GM23338 (cell line): ENCODE measurements at regions not wholly inside any gene's neighbourhood (a gene's known extent, or its start where the extent isn't known, plus 50 kb on each side); places are given as distances from the start of the nearest gene placed in this dataset.

ENCODE experiments used
- CREB1 ChIP-seq: fragments of 250-450 bp; sonication (Bioruptor Pico); IDR thresholded peaks from 2 replicates; pipeline ENCODE4 v1.5.0; 2020; ENCODE audit warnings: low read depth, mild to moderate bottlenecking, moderate library complexity
- EZH2 ChIP-seq: fragments of 200-600 bp; sonication (generic); IDR thresholded peaks from one replicate; pipeline ENCODE4 v1.8.0; 2017; ENCODE audit warnings: antibody characterized with exemption, mild to moderate bottlenecking, low read depth; ENCODE audit not compliant: unreplicated experiment
- EZH2phosphoT487 ChIP-seq: fragments of 200-600 bp; sonication (generic); IDR thresholded peaks from one replicate; pipeline ENCODE4 v1.8.1; 2018; ENCODE audit warnings: antibody characterized with exemption; ENCODE audit not compliant: unreplicated experiment
- NANOG ChIP-seq: IDR thresholded peaks from 2 replicates; pipeline ENCODE4 v1.6.1; 2016; ENCODE audit warnings: antibody characterized with exemption, borderline replicate concordance
- POLR2AphosphoS5 ChIP-seq: IDR thresholded peaks from 2 replicates; pipeline ENCODE4 v1.6.1; 2016; ENCODE audit warnings: antibody characterized with exemption, low read depth
- STAT1 ChIP-seq: IDR thresholded peaks from one replicate; pipeline ENCODE4 v1.6.1; 2016; ENCODE audit warnings: antibody characterized with exemption; ENCODE audit not compliant: unreplicated experiment
- ZNF114 ChIP-seq: fragments of 250-450 bp; sonication (Bioruptor Pico); IDR thresholded peaks from 2 replicates; pipeline ENCODE4 v1.5.0; 2020; ENCODE audit warnings: mild to moderate bottlenecking, moderate library complexity
- TF ChIP-seq, protein P1 (sequence below), 2 experiments: fragments of 200-600 bp in 1 of 2; sonication (generic) in 1 of 2; conservative IDR thresholded peaks; 2 replicates each; pipeline versions ENCODE4 v1.5.1 to v1.6.1; 2016 to 2017; ENCODE audit warnings: antibody characterized with exemption in 2 of 2, low read depth in 2 of 2, mild to moderate bottlenecking in 2 of 2, moderate library complexity in 1 of 2
- TF ChIP-seq, protein P2 (sequence below): IDR thresholded peaks from one replicate; pipeline ENCODE4 v1.6.1; 2018; ENCODE audit warnings: antibody characterized with exemption; ENCODE audit not compliant: unreplicated experiment
- TF ChIP-seq, protein P3 (sequence below): IDR thresholded peaks from 2 replicates; pipeline ENCODE4 v1.6.1; 2016; ENCODE audit warnings: antibody characterized with exemption

DNA sequence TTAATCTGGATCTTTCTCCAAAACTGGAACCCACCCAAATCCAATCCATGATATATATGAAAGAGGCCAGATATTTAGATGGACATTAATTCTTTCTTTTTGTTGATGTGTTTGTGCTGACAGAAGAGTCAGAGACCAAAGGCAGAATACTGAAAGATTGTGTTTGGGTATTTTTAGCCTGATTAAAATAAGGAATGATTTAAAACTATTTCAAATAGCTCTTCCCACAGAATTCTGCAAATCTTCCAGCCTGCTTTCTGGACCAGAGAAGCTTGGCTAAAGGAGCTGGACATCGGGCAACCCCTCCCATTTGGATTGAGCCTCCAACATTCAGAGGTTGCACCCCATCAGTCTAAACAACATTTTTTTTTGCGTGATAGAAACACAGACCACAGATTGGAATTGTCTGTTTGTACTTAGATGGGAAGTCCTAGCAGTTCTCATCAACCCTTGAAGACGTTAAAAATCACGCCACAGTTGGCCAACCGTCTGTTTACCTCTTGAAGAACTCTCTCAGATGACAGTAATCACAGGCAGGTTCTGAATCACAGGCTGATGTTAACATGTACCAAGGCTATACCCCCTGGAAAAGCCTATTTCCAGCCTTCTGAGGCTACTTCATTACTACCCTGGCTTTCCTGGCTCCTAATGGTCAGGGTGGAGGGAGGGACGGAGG is 155.2 kb upstream of the NRP1 start:
- TF ChIP-seq, protein P1, sequence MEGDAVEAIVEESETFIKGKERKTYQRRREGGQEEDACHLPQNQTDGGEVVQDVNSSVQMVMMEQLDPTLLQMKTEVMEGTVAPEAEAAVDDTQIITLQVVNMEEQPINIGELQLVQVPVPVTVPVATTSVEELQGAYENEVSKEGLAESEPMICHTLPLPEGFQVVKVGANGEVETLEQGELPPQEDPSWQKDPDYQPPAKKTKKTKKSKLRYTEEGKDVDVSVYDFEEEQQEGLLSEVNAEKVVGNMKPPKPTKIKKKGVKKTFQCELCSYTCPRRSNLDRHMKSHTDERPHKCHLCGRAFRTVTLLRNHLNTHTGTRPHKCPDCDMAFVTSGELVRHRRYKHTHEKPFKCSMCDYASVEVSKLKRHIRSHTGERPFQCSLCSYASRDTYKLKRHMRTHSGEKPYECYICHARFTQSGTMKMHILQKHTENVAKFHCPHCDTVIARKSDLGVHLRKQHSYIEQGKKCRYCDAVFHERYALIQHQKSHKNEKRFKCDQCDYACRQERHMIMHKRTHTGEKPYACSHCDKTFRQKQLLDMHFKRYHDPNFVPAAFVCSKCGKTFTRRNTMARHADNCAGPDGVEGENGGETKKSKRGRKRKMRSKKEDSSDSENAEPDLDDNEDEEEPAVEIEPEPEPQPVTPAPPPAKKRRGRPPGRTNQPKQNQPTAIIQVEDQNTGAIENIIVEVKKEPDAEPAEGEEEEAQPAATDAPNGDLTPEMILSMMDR (conservative IDR thresholded peaks at IDR 0.05; ENCODE audit: low read depth in 2 of 2) = no peak
- no peak for TF ChIP-seq POLR2AphosphoS5
- no peak for TF ChIP-seq EZH2
- TF ChIP-seq, protein P2, sequence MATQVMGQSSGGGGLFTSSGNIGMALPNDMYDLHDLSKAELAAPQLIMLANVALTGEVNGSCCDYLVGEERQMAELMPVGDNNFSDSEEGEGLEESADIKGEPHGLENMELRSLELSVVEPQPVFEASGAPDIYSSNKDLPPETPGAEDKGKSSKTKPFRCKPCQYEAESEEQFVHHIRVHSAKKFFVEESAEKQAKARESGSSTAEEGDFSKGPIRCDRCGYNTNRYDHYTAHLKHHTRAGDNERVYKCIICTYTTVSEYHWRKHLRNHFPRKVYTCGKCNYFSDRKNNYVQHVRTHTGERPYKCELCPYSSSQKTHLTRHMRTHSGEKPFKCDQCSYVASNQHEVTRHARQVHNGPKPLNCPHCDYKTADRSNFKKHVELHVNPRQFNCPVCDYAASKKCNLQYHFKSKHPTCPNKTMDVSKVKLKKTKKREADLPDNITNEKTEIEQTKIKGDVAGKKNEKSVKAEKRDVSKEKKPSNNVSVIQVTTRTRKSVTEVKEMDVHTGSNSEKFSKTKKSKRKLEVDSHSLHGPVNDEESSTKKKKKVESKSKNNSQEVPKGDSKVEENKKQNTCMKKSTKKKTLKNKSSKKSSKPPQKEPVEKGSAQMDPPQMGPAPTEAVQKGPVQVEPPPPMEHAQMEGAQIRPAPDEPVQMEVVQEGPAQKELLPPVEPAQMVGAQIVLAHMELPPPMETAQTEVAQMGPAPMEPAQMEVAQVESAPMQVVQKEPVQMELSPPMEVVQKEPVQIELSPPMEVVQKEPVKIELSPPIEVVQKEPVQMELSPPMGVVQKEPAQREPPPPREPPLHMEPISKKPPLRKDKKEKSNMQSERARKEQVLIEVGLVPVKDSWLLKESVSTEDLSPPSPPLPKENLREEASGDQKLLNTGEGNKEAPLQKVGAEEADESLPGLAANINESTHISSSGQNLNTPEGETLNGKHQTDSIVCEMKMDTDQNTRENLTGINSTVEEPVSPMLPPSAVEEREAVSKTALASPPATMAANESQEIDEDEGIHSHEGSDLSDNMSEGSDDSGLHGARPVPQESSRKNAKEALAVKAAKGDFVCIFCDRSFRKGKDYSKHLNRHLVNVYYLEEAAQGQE = no peak
- TF ChIP-seq, protein P3, sequence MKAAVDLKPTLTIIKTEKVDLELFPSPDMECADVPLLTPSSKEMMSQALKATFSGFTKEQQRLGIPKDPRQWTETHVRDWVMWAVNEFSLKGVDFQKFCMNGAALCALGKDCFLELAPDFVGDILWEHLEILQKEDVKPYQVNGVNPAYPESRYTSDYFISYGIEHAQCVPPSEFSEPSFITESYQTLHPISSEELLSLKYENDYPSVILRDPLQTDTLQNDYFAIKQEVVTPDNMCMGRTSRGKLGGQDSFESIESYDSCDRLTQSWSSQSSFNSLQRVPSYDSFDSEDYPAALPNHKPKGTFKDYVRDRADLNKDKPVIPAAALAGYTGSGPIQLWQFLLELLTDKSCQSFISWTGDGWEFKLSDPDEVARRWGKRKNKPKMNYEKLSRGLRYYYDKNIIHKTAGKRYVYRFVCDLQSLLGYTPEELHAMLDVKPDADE = no peak
- no peak for TF ChIP-seq CREB1
- no peak for TF ChIP-seq NANOG
- TF ChIP-seq STAT1 = no peak
- TF ChIP-seq EZH2phosphoT487 = no peak
- no peak for TF ChIP-seq ZNF114
